Activated CD4-positive, alpha-beta T cell treated with anti-CD3 and anti-CD28 coated beads, Interleukin-10, Interleukin-2, amounts not matched to agents 100 ng/mL and 50 ng/mL, durations not matched to agents 16 hours and 8 hours (primary cell): ENCODE measurements at regions not wholly inside any gene's neighbourhood (a gene's known extent, or its start where the extent isn't known, plus 50 kb on each side); places are given as distances from the start of the nearest gene placed in this dataset.
"Not testable (repeated sequence)": the region's sequence is repeated elsewhere in the genome, so short reads cannot be mapped to it uniquely, and the experiment has no call there.

ENCODE experiments used
- DNase-seq: peaks from one replicate; pipeline ENCODE4 v3.0.0-alpha.2; 2020

GRCh38 chr16:50497592-50497991 is 50.6 kb upstream of the NKD1 start:
- no peak for DNase-seq

GRCh38 chr16:50496990-50497389 is 51.2 kb upstream of the NKD1 start:
- DNase-seq = no peak

- DNase-seq = no peak
Measured at GRCh38 chr16:50495673-50496072, 52.5 kb upstream of the NKD1 start.

DNA sequence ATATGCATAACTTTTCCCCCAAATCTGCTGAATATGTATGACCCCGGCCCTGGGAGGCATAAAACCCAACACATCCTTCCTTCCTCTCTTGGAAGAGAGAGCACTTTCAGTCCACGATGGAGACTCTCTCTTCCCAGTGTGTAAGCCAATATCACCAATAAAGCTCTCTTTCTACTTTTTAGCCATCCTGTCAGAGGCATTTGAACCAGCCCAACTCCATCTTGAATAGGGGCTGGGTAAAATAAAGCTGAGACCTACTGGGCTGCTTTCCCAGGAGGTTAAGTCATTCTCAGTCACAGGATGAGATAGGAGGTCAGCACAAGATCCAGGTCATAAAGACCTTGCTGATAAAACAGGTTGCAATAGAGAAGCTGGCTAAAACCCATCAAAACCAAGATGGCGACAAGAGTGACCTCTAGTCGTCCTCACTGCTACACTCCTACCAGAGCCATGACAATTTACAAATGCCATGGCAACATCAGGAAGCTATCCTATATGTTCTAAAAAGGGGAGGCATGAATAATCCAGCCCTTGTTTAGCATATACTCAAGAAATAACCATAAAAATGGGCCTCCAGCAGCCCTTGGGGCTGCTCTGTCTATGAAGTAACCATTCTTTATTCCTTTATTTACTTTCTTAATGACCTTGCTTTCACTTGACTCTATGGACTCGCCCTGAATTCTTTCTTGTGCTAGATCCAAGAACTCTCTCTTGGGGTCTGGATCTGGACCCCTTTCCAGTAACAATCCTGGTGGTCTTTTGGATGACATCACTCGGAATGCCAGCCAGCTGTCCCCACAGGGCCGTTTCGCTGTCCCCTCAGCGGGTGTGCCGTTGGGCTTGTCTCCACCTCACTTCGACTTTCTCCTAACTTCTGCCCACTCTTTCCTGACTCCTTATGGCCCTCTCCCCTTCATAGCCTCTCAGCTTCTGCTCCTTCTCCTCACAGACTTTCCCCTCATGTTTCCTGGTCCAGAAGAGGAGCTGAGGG is 53.4 kb upstream of the NKD1 start:
- no peak for DNase-seq

GRCh38 chr16:50491516-50491915 is 56.7 kb upstream of the NKD1 start:
- no peak for DNase-seq

GRCh38 chr16:50490828-50491227 is 57.4 kb upstream of the NKD1 start:
- no peak for DNase-seq

- no peak for DNase-seq
Measured at GRCh38 chr16:50489182-50489581, 59.0 kb upstream of the NKD1 start.

- no peak for DNase-seq
Measured at GRCh38 chr16:50487528-50487927, 60.7 kb upstream of the NKD1 start.

- not testable (repeated sequence) for DNase-seq
Measured at GRCh38 chr16:50486162-50486561, 62.0 kb upstream of the NKD1 start.

GRCh38 chr16:50485232-50485631 is 63.0 kb upstream of the NKD1 start:
- DNase-seq = no peak

- no peak for DNase-seq
Measured at GRCh38 chr16:50482271-50482670, 65.9 kb upstream of the NKD1 start.

- no peak for DNase-seq
Measured at GRCh38 chr16:50480206-50480605, 68.0 kb upstream of the NKD1 start.

DNA sequence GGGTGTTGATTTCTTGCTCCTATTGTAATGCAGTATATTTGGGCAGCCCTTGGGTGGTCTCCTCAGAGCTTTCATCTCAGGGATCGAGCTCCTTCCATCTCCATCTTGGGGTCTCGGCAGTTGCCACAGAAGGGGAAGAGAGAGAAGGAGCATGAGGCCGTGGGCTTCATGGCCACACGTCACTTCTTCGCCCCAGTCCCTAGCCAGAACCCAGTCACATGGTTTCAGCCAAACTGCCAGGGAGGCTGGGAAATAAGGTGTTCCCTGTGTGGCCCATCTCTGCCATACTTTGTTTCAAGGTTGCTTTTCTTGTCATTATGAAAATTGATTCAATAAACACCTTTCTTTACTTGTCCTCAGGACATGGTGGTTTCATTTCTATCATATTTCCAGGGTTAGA is 68.4 kb upstream of the NKD1 start:
- no peak for DNase-seq

- no peak for DNase-seq
Measured at GRCh38 chr16:50478773-50479149, 69.4 kb upstream of the NKD1 start.

DNA sequence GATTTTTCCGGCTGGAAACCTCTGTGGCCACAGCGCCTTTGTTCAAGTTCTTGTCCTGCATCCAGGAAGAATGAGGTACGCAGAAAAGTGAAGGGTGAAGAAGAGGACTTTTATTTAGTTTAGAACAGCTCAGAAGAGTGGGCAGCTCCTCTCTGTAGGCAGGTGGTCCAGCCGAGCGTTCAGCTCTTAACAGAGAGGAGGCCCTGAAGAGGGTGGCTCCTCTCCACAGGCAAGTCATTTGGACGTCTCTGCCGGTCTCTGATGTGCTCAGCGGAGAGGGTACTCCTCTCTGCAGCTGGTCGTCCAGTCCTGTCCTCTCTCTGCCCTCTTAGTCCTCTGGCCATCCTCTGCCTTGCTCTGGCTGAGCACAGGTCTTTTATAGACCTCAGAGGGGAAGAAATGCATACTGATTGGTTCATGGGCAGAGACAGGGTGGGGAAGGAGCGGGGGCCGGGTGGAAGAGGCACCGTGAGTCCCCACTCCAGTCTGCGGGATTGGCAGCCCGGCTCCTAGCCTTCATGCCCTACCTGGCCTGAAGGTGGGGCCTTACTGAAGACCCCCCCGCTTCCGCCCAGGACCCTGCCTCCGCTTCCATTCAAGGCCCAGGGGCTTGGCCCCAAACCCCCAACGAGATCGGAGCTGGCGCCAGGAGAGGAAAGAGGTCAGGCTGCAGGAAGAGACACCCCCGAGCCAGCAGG is 70.0 kb upstream of the NKD1 start:
- no peak for DNase-seq

DNA sequence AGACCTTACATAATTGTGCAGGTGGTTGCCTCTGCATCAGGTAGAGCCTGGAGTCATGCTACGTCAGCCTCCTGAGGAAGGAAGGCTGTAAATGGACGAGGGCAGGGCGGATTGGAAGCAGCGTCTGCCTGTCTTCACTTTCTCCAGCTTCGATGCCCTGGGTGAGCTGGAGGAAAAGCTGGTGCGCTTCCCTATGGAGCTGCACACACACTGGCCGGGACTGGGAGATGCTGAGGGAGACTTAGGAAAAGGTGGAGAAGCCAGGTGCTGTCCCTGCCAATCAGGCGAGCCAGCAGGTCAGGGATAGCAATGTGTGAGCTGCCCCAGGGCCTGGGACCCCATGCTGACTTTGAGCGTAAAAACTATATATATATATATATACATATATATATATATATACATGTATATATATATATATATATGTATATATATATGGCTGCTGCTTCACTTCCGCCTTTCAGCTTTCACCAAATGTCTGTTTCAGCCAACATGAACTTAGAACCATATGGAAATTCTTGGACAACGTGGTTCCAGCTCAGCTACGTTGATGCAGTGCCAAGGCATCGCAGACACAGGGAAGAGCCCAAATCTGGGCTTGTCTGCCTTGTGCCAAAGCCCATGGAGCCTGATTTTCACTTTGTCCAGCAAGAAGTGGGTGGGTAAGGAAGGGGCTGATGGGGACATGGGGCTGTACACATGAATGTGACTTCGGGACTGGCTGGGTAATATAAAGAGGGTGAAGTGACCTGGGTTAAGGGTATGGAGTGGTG is 71.5 kb upstream of the NKD1 start:
- no peak for DNase-seq

GRCh38 chr16:50475170-50475569 is 73.0 kb upstream of the NKD1 start:
- no peak for DNase-seq

- peak; percentile 31 for DNase-seq
Measured at GRCh38 chr16:50474138-50474537, 74.1 kb upstream of the NKD1 start.

GRCh38 chr16:50473356-50473945 is 74.7 kb upstream of the NKD1 start:
- DNase-seq = peak; percentile 71

GRCh38 chr16:50472472-50472871 is 75.7 kb upstream of the NKD1 start:
- DNase-seq = no peak

DNA sequence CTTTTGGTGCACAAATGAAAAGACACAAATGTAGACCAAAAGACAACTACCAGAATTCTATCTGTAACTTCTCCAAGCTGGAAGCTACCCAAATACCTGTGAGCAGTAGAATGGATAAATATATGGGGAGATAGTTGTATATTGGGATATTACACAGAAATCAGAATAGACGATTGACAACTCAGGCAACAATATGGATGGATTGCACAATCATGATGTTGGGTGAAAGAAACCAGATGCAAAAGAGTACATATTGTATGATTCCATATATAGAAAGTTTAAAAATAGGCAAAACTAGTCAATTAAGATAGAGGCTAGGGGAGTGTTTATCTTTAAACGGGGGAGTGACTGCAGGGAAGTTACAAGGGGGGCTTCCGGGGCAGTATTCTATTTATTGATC is 77.5 kb upstream of the NKD1 start:
- DNase-seq = no peak

- DNase-seq = no peak
Measured at GRCh38 chr16:50469744-50470321, 78.4 kb upstream of the NKD1 start.
